NCI-H2107 treated with DMSO at 0.1 percent for 48 hours (cell line): ENCODE measurements at regions not wholly inside any gene's neighbourhood (a gene's known extent, or its start where the extent isn't known, plus 50 kb on each side); places are given as distances from the start of the nearest gene placed in this dataset.
"Not testable (repeated sequence)": the region's sequence is repeated elsewhere in the genome, so short reads cannot be mapped to it uniquely, and the experiment has no call there.

Source experiments
- DNase-seq: peaks from one replicate; lab custom pipeline; 2025; ENCODE audit not compliant: unreplicated experiment; lab: John Stamatoyannopoulos, UW

DNA sequence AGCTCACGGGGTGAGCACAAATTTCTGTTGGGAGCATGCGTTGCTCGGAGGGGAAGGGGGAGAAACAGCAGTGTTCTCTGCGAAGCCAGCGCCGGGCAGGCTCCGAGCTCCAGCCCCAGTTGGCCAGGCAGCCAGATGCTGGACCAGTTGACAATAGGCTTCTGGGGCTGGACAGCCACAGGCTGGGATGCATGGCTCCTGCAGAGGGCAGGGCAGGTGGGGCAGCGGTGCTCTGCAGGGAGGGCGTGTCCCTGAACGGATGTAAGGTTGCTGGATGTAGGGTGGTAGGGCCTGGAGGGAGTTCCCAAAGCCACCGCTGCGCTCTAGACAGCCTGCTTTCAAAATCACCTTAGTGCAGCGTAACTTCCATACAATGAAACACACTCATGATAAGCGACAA lies 574.9 kb downstream of the GLRX3 start:
- DNase-seq: no peak

GRCh38 chr10:130713135-130713534 lies 576.9 kb downstream of the GLRX3 start:
- no peak for DNase-seq

- no peak for DNase-seq
Measured at GRCh38 chr10:130713731-130714130, 577.5 kb downstream of the GLRX3 start.

- DNase-seq: no peak
Measured at GRCh38 chr10:130714742-130715467, 578.7 kb downstream of the GLRX3 start.

DNA sequence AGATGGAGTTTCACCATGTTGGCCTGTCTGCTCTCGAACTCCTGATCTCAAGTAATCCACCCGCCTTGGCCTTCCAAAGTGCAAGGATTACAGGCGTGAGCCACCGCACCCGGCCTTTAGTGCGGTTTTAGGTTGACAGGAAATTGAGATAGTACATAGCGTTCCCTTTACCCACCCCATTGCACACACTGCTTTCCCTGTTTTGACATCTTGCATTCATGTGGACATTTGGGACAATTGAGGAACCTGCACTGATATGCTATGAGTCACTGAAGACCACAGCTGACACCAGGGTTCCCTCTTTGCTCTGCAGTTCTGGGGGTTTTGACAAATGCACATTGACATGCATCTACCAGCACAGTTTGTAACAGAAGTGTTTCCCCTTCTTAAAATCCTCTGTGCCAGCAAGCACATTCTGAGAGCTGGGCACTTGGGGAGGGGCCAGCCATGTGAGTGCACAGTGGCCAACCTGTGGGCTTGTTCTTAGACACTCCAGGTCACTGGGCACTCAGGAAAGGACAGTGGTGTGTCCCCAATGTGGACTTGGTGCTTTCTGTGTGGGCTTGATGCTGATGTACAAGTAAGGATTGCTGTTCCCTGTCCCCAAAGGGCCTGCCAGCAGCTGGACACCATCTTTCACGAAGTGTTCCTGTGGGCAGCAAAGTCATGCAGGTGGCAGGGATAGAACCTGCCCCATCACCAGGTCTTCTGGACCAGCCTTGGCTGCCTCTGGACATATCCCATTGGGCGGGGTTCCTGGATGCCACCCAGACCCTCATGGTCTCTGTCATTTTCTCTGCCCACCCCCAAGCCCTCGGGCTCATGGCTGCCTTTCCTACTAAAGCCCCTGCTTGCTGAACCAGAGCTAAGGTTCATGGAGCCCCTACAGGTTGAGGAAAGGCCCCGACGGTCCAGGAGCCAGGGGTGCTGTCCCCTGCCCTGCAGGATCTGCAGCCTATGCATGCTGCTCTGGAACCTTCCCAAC lies 579.8 kb downstream of the GLRX3 start:
- no peak for DNase-seq

DNA sequence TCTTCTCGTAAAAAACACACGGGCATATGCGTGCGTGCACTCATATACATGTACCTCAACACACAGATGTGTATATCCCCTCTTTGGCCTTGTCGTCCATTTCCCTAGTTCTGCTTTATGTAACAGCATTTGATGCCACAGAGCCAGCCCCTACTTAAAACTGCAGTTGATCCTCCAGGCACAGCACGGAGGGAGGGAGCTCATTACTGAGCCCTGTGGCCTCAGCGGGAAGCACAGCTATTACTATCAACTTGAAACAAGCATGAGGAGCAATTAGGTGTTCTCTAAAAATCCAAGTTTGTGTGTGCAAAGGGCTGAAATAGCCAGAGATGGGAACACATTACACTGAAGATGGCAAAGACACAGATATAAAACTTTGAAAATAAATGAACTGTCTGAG lies 580.9 kb downstream of the GLRX3 start:
- DNase-seq: no peak

DNA sequence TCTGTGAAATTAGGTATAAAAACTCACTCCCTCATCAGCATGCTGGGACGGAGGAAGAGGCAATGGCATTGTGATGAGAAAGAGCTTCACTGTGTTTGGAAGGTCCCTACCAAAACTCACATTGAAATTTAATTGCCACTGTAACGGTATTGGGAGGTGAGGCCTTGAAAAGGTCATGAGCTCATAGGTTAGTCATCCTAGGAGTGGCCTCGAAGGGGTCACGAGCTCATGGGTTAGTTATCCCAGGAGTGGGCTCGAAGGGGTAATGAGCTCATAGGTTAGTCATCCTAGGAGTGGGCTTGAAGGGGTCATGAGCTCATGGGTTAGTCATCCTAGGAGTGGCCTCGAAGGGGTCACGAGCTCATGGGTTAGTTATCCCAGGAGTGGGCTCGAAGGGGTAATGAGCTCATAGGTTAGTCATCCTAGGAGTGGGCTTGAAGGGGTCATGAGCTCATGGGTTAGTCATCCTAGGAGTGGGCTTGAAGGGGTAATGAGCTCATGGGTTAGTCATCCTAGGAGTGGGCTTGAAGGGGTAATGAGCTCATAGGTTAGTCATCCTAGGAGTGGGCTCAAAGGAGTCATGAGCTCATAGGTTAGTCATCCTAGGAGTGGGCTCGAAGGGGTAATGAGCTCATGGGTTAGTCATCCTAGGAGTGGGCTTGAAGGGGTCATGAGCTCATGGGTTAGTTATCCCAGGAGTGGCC lies 582.7 kb downstream of the GLRX3 start:
- not testable (repeated sequence) for DNase-seq

DNA sequence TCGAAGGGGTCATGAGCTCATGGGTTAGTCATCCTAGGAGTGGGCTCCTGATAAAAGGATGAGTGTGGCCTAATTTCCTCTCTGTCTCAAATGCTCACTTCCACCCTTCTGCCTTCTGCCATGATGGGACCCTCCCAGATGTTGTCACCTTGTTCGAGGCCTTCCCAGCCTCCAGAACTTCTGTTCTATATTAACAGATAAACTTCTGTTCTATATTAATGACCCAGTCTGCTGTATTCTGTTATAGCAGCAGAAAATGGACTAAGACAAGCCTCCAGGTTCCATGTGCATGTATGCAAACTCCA lies 583.2 kb downstream of the GLRX3 start:
- no peak for DNase-seq

DNA sequence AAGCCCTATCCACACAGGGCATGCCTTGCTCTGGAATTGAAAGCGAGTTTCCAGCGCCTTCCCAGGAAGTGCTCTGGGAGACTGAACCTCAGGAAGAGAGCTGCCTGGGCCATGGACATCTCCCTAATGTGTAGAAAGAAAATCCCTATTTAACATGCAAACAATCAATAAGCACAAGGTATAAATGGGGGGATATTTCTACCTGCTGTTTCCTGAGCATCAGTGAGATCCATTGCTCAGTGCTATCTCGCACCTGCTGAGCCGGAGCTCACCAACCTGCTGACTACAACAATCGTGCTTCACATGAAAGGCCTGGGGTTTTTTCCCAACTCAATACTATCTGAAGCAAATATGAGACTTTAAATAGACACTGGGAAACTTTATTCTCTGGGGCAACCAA lies 584.0 kb downstream of the GLRX3 start:
- no peak for DNase-seq

- DNase-seq: no peak
Measured at GRCh38 chr10:130721971-130722370, 585.8 kb downstream of the GLRX3 start.

GRCh38 chr10:130723704-130724103 lies 587.5 kb downstream of the GLRX3 start:
- DNase-seq: no peak

DNA sequence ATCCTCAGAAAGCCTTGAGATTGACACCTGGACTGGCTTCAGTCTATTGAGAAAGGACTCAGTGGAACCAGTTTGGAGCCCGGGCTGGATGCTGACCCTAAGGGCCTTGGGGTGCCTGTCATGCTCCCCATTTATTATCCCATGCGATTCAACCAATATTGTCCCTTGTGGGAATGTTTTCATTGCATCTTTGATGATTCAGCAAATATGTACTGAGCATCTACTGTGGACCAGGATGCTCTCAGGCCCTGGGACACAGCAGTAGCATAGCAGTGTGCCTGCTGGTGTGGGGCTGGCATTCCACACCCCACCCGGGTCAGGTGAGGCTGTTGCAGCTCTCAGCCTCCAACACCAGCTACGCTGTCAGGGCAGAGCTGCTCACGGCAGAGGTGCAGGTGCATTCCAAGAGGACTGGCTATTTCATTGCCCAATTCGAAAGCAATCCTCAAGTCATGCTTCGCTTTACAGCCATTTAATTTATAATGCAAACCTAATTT lies 586.0 kb downstream of the TCERG1L start:
- no peak for DNase-seq

GRCh38 chr10:130726996-130727725 lies 584.4 kb downstream of the TCERG1L start:
- DNase-seq: no peak

DNA sequence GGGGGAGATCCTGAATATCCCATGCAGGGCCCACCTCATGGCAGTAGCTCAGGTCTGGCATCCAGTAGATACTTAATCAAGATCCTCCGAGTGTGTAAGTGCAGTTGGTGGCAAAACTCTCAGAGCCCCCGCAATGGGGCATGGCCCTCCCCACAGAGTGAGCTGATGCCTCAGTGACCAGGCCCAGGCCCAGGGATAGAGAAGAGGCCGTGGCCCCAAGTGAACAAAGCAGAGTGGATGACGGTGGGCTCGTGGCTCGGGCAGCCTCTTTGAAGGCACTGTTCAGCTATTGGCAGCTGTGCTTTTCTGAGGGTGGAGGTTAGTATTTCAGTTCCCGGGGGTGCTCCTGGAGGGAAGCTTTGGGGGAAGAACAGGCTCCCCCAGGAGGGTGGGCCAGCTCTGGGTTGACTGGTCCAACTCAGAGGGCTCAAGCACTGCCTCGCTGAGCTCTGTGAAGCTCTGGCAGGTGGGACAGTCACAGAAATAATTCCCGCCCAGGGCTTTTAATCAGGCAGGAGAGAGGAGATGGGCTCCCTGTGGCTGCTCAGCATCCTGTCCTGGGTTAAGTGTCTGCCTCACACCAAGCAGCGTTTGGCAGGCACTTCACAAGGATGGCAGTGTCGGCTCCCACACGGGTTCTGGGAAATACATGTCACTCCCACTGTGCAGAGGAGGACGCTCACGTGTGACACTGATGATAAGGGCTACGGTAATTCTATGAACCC lies 583.6 kb downstream of the TCERG1L start:
- DNase-seq: no peak

GRCh38 chr10:130728531-130729215 lies 582.8 kb downstream of the TCERG1L start:
- DNase-seq: no peak

DNA sequence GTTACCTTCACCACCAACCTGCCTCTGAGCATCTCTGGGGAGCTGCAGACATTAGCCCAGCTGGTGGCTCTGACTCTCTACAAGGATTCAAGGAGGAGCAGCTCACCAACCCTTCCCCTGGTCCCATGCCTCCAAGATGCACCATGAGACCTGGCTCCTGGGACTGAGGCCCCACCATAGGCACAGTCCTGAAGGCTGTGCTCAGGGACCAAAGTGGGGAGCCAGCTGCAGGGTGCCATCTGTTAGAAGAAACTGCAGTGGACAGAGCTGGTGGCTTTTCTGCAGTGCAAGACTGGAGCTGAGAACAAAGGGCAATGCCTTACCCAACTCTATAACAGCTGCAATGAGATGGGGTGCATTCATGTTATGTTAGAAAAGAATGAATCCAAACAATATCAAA lies 581.6 kb downstream of the TCERG1L start:
- DNase-seq: no peak

DNA sequence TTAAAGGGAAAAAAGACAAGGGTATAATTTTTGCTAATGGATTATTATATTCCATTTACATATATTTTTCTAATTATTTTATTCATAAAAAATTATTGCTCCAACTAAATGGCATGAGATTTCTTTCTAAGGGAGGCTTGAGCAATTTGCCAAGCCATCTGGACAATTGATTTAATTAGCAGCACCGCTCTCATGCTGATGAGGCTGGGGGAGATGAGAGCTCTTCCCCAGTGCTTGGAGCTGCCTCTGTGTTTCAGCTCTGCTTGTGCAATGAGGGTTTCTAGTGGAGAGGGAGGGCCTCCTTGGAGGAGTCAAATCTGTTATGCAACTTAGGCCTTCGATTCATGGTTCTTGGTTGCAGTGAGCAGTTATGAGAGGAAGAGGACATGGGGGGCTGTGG lies 574.3 kb downstream of the TCERG1L start:
- DNase-seq: no peak

DNA sequence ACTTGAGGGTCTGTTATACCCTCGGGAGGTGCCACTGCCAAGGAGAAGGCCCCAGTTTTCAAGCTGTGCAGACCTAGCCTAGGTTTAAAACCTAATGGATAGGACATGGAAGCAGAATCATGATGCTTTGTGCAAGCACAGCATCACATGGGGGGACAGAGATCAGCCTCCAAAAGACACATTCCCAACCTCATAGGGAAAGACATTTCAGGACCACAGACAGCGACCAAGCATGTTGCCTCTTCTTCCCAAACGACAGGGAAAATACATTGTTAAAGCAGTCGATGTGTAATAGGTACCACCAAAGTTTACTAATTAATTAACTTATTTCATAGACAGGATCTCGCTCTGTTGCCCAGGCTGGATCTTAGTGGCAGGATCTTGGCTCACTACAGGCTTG lies 573.9 kb downstream of the TCERG1L start:
- DNase-seq: no peak

- DNase-seq: no peak
Measured at GRCh38 chr10:130739016-130739756, 572.3 kb downstream of the TCERG1L start.
